H9 (cell line): ENCODE measurements at regions not wholly inside any gene's neighbourhood (a gene's known extent, or its start where the extent isn't known, plus 50 kb on each side); places are given as distances from the start of the nearest gene placed in this dataset.
A peak's percentile ranks its signal among the peaks of the same experiment; 100 is the strongest.

ENCODE experiments used
- DNase-seq: peaks from one replicate; pipeline ENCODE4 v3.0.0-alpha.2; 2017
- H2AFZ ChIP-seq: one replicate; pipeline ENCODE4 v1.6.1; 2013; ENCODE audit warnings: mild to moderate bottlenecking, low read length, control low read depth, moderate library complexity
- H2AK5ac ChIP-seq: 2 replicates; pipeline ENCODE4 v1.6.1; 2013; ENCODE audit warnings: low read length, control low read depth, mixed read lengths; ENCODE audit not compliant: insufficient read length
- H2BK120ac ChIP-seq: one replicate; pipeline ENCODE4 v1.6.1; 2013; ENCODE audit warnings: low read depth, mild to moderate bottlenecking, low read length, control low read depth, inconsistent platforms; ENCODE audit not compliant: poor library complexity, severe bottlenecking
- H2BK12ac ChIP-seq: 2 replicates; pipeline ENCODE4 v1.6.1; 2013; ENCODE audit warnings: low read length, control low read depth, mixed read lengths, low read depth; ENCODE audit not compliant: insufficient read length
- H2BK15ac ChIP-seq: 2 replicates; pipeline ENCODE4 v1.6.1; 2013; ENCODE audit warnings: low read depth, low read length, control low read depth
- H2BK20ac ChIP-seq: one replicate; pipeline ENCODE4 v1.6.1; 2013; ENCODE audit warnings: low read depth, mild to moderate bottlenecking, low read length, control low read depth, inconsistent platforms; ENCODE audit not compliant: poor library complexity, severe bottlenecking
- H2BK5ac ChIP-seq: 2 replicates; pipeline ENCODE4 v1.6.1; 2013; ENCODE audit warnings: low read length, control low read depth, mixed read lengths; ENCODE audit not compliant: insufficient read length
- H3K14ac ChIP-seq: 2 replicates; pipeline ENCODE4 v1.6.1; 2013; ENCODE audit warnings: low read length, control low read depth; ENCODE audit not compliant: insufficient read depth
- H3K18ac ChIP-seq: 2 replicates; pipeline ENCODE4 v1.6.1; 2013; ENCODE audit warnings: low read depth, mild to moderate bottlenecking, mixed read lengths, low read length, control low read depth; ENCODE audit not compliant: insufficient read length
- H3K23ac ChIP-seq: 2 replicates; pipeline ENCODE4 v1.6.1; 2013; ENCODE audit warnings: low read length, control low read depth, mixed read lengths, low read depth; ENCODE audit not compliant: insufficient read length
- H3K23me2 ChIP-seq: 2 replicates; pipeline ENCODE4 v1.6.1; 2013; ENCODE audit warnings: low read depth, mild to moderate bottlenecking, mixed read lengths, low read length, control low read depth; ENCODE audit not compliant: insufficient read length, poor library complexity, severe bottlenecking
- H3K27ac ChIP-seq: 2 replicates; pipeline ENCODE4 v1.5.1; 2013; ENCODE audit warnings: low read length, control low read depth, mixed read lengths, low read depth; ENCODE audit not compliant: insufficient read length
- H3K27me3 ChIP-seq: 2 replicates; pipeline ENCODE4 v1.6.1; 2013; ENCODE audit warnings: low read length, control low read depth, inconsistent platforms; ENCODE audit not compliant: insufficient read depth
- H3K4ac ChIP-seq: 2 replicates; pipeline ENCODE4 v1.6.1; 2013; ENCODE audit warnings: low read depth, mild to moderate bottlenecking, control low read depth, inconsistent platforms, low read length, moderate library complexity
- H3K4me1 ChIP-seq: 2 replicates; pipeline ENCODE4 v1.6.1; 2013; ENCODE audit warnings: low read length, control low read depth, inconsistent platforms; ENCODE audit not compliant: insufficient read depth
- H3K4me2 ChIP-seq: 2 replicates; pipeline ENCODE4 v1.6.1; 2013; ENCODE audit warnings: low read length, control low read depth, mixed read lengths; ENCODE audit not compliant: insufficient read length, insufficient read depth
- H3K56ac ChIP-seq: 2 replicates; pipeline ENCODE4 v1.6.1; 2013; ENCODE audit warnings: low read depth, mild to moderate bottlenecking, mixed read lengths, low read length, control low read depth; ENCODE audit not compliant: insufficient read length
- H3K79me1 ChIP-seq: 2 replicates; pipeline ENCODE4 v1.6.1; 2013; ENCODE audit warnings: low read depth, mild to moderate bottlenecking, moderate library complexity, low read length, control low read depth, inconsistent platforms; ENCODE audit not compliant: insufficient read depth, poor library complexity, severe bottlenecking
- H3K79me2 ChIP-seq: 2 replicates; pipeline ENCODE4 v1.6.1; 2013; ENCODE audit warnings: low read length, control low read depth, inconsistent platforms; ENCODE audit not compliant: insufficient read depth
- H3K9ac ChIP-seq: 2 replicates; pipeline ENCODE4 v1.6.1; 2013; ENCODE audit warnings: low read length, control low read depth, mixed read lengths; ENCODE audit not compliant: insufficient read length; ENCODE audit errors: extremely low read depth
- H3K9me3 ChIP-seq: one replicate; pipeline ENCODE4 v1.6.1; 2013; ENCODE audit warnings: low read depth, low read length, inconsistent platforms; ENCODE audit not compliant: control insufficient read depth
- H3T11ph ChIP-seq: one replicate; pipeline ENCODE4 v1.6.1; 2013; ENCODE audit warnings: mild to moderate bottlenecking, low read length, control low read depth, inconsistent platforms
- H4K20me1 ChIP-seq: one replicate; pipeline ENCODE4 v1.6.1; 2013; ENCODE audit not compliant: control insufficient read depth, insufficient read length, insufficient read depth
- H4K5ac ChIP-seq: 2 replicates; pipeline ENCODE4 v1.6.1; 2013; ENCODE audit warnings: low read depth, mild to moderate bottlenecking, mixed read lengths, low read length, control low read depth; ENCODE audit not compliant: insufficient read length
- H4K8ac ChIP-seq: replicated peaks from 2 replicates; pipeline ENCODE4 v1.6.1; 2013; ENCODE audit warnings: low read length, control low read depth, mixed read lengths, low read depth; ENCODE audit not compliant: insufficient read length
- H4K91ac ChIP-seq: 2 replicates; pipeline ENCODE4 v1.6.1; 2013; ENCODE audit warnings: low read depth, mild to moderate bottlenecking, moderate library complexity, mixed read lengths, low read length, control low read depth; ENCODE audit not compliant: insufficient read length
- H3K27ac Mint-ChIP-seq, 3 experiments: 2 replicates in 2 of 3; 3 replicates in 1 of 3; pipeline ENCODE4 v1.8.0; 2020 to 2021; ENCODE audit warnings: mixed read lengths in 3 of 3, mild to moderate bottlenecking in 1 of 3, moderate library complexity in 1 of 3
- H3K27me3 Mint-ChIP-seq: 2 replicates; pipeline ENCODE4 v1.8.0; 2021; ENCODE audit warnings: low read depth, mild to moderate bottlenecking, moderate library complexity, mixed read lengths
- H3K36me3 Mint-ChIP-seq, 3 experiments: 2 replicates in 2 of 3; 3 replicates in 1 of 3; pipeline ENCODE4 v1.8.0; 2020 to 2021; ENCODE audit warnings: low read depth in 3 of 3, mixed read lengths in 3 of 3; ENCODE audit not compliant: insufficient read depth in 1 of 3
- H3K4me1 Mint-ChIP-seq, 2 experiments: 2 replicates each; pipeline ENCODE4 v1.8.0; 2020; ENCODE audit warnings: mixed read lengths in 2 of 2
- H3K4me3 Mint-ChIP-seq, 2 experiments: 2 replicates in 1 of 2; 3 replicates in 1 of 2; pipeline ENCODE4 v1.8.0; 2020 to 2021; ENCODE audit warnings: mild to moderate bottlenecking in 2 of 2, mixed read lengths in 2 of 2, moderate library complexity in 1 of 2
- H3K9me3 Mint-ChIP-seq, 2 experiments: 2 replicates in 1 of 2; 3 replicates in 1 of 2; pipeline ENCODE4 v1.8.0; 2020; ENCODE audit warnings: mild to moderate bottlenecking in 2 of 2, mixed read lengths in 2 of 2, moderate library complexity in 1 of 2
- WGBS: extraction: QIAGEN DNeasy Blood & Tissue Kit; methylation state at CpG from one replicate; pipeline ENCODE4 v1.1.7; 2013; ENCODE audit warnings: missing lambda C conversion rate, low lambda C conversion rate, mixed read lengths; ENCODE audit not compliant: insufficient read length; ENCODE audit errors: extremely low coverage; 5-methylcytosine and 5-hydroxymethylcytosine counted together
- TF ChIP-seq, protein P1 (sequence below): fragments of 200-600 bp; sonication (generic); conservative IDR thresholded peaks from 3 replicates; pipeline ENCODE4 v1.8.0; 2021; ENCODE audit warnings: antibody characterized with exemption, mild to moderate bottlenecking

DNA sequence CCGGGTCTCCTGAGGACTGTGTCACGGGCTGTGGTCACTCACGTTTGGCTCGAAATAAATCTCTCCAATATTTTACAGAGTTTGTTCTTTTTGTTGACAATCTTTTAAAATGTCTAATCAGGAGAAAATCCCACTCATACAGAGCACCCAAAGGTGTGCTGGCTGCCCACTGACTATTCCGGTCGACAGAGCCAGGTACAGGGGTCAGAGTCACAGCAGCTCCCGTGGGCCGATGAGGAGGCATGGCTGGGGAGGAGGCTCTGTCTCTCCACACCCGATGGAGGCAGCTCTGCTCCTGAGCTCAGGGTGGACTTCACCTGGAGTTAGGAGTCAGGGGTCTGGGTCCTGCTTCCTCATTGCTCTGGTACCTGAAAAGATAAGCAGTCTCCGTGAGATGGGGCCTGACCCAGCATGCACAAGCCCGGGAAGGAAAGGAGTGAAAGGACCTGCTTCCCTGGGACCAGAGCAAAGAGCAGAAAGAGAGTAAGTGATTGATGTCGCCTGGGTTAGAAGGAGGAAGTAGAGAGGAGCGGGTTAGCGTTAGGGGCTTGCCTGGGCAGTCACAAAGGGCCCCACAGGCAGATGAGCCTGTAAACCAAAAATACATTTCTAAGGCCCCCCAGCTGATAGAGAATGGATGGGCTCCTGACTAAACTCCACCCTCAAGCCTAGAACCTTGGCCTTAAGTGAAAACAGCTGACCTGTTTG lies 53.5 kb upstream of the UNC93A start:
- peaks cover 10% of the 10 kb centered on the region; the same call in 1 of the 2 replicates for H3K4me1 ChIP-seq
- Mint-ChIP-seq H3K27ac (peak overlapping the region; percentile 65 to 94 (median 90)), H3K4me1 (peaks cover 62 to 72% of the 10 kb centered on the region in 2 experiments), H3K27me3 (peaks cover 2% of the 10 kb centered on the region), H3K36me3 (peaks cover 44 to 75% (median 46%) of the 10 kb centered on the region in 3 experiments), H3K4me3 (peak overlapping the region in 1 of 2 experiments; percentile 21; a peak in 2 of 5 replicates), H3K9me3 (no peaks in the 10 kb centered on the region)
- no peaks in the 10 kb centered on the region for H3K9me3 ChIP-seq
- H3K23ac ChIP-seq: no peak overlapping the region
- no peak overlapping the region for H3K4ac ChIP-seq
- no peak overlapping the region for H2BK20ac ChIP-seq
- no peak overlapping the region for H3T11ph ChIP-seq
- no CpG with 5 or more reads among the region's 14 CpGs for WGBS
- TF ChIP-seq, protein P1, sequence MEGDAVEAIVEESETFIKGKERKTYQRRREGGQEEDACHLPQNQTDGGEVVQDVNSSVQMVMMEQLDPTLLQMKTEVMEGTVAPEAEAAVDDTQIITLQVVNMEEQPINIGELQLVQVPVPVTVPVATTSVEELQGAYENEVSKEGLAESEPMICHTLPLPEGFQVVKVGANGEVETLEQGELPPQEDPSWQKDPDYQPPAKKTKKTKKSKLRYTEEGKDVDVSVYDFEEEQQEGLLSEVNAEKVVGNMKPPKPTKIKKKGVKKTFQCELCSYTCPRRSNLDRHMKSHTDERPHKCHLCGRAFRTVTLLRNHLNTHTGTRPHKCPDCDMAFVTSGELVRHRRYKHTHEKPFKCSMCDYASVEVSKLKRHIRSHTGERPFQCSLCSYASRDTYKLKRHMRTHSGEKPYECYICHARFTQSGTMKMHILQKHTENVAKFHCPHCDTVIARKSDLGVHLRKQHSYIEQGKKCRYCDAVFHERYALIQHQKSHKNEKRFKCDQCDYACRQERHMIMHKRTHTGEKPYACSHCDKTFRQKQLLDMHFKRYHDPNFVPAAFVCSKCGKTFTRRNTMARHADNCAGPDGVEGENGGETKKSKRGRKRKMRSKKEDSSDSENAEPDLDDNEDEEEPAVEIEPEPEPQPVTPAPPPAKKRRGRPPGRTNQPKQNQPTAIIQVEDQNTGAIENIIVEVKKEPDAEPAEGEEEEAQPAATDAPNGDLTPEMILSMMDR: no peak
- peak overlapping the region; percentile 24 for H2BK5ac ChIP-seq
- no peak overlapping the region for H3K9ac ChIP-seq
- no peak overlapping the region for H3K18ac ChIP-seq
- no peak overlapping the region for H3K27ac ChIP-seq
- no peak overlapping the region for H4K91ac ChIP-seq
- no peak overlapping the region for H2BK12ac ChIP-seq
- no peaks in the 10 kb centered on the region for H3K23me2 ChIP-seq
- no peak overlapping the region for H2AK5ac ChIP-seq
- no peak overlapping the region for H2AFZ ChIP-seq
- no peak overlapping the region for H3K14ac ChIP-seq
- H3K56ac ChIP-seq: no peak overlapping the region
- H4K20me1 ChIP-seq: no peaks in the 10 kb centered on the region
- H4K5ac ChIP-seq: no peak overlapping the region
- no peak overlapping the region for H2BK120ac ChIP-seq
- peaks cover 6% of the 10 kb centered on the region; the same call in 1 of the 2 replicates for H3K79me2 ChIP-seq
- H3K4me2 ChIP-seq: no peak overlapping the region
- H4K8ac ChIP-seq: no peak overlapping the region
- H3K79me1 ChIP-seq: no peaks in the 10 kb centered on the region
- no peaks in the 10 kb centered on the region for H3K27me3 ChIP-seq
- no peak for DNase-seq
- no peak overlapping the region for H2BK15ac ChIP-seq
